ENCODE measurements at regions not wholly inside any gene's neighbourhood (a gene's known extent, or its start where the extent isn't known, plus 50 kb on each side); places are given as distances from the start of the nearest gene placed in this dataset.

DNA sequence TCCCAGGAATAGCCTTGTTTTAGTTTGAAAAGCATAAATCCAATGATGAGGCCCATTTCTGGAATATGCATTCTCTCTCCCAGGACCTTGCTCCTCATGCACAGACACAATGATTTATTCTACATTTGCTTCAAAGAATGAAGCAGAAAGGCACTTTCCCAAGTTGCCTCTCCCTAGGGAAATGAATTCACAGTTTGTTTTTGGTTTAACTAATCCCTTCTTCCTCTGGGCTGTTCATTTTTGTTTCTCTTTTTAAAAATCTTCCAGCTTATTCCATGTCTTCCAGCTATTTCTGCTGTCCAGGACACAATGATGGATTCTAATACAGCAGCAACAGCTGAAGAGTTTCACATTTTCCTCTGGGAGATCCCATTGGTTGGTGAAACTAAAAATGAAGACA lies 1529.2 kb upstream of the TENM4 start:
- TF ChIP-seq POLR2A (IDR thresholded peaks at IDR 0.05), result no peak
- TF ChIP-seq, protein P1, sequence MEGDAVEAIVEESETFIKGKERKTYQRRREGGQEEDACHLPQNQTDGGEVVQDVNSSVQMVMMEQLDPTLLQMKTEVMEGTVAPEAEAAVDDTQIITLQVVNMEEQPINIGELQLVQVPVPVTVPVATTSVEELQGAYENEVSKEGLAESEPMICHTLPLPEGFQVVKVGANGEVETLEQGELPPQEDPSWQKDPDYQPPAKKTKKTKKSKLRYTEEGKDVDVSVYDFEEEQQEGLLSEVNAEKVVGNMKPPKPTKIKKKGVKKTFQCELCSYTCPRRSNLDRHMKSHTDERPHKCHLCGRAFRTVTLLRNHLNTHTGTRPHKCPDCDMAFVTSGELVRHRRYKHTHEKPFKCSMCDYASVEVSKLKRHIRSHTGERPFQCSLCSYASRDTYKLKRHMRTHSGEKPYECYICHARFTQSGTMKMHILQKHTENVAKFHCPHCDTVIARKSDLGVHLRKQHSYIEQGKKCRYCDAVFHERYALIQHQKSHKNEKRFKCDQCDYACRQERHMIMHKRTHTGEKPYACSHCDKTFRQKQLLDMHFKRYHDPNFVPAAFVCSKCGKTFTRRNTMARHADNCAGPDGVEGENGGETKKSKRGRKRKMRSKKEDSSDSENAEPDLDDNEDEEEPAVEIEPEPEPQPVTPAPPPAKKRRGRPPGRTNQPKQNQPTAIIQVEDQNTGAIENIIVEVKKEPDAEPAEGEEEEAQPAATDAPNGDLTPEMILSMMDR (IDR thresholded peaks at IDR 0.05), result no peak
- no peak for TF ChIP-seq EP300 (IDR thresholded peaks at IDR 0.05)
